ENCODE measurements at regions not wholly inside any gene's neighbourhood (a gene's known extent, or its start where the extent isn't known, plus 50 kb on each side); places are given as distances from the start of the nearest gene placed in this dataset.

DNA sequence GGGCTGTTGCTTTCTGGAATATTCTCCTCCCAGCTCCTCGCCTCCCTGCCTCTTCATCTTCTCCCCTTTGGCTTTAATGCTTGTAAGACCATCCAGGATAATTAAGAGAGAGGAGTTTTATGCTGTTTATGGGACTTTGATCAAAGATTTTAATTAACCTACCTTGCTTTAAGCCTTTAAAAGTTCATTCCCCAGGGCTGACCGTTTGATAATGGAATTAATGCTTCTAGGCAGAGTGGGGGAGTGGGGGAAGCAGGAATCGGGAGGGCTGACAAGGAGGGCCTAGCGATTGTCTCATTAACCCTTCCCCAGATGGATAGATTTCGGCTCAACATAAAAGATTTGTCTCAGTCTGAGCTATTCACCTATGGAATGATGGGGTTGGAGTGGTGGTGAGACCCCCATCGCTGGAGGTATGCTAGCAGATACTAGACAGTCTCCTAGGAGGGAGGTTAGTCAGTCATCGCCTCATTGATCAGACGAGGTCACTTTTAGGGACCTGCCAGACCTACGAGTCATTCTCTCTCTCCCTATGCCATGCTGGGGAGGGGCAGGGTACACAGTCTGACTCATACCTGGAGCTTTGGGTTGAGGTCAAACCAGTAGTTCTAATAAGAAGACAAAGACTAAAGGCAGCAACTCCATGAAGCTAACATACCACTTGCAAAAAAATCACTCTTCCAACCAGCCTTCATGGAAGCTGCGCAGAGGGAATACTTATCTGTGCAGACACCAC is 236.6 kb upstream of the NLRP1 start:
- in situ Hi-C loops (cut with MboI; ENCODE audit: low pct_unique_long_range_greater_than_20kb, low sequenced_read_pairs, unreplicated experiment): no loop called here
- no peak for DNase-seq (ENCODE audit: low spot score)
- TF ChIP-seq, protein P1, sequence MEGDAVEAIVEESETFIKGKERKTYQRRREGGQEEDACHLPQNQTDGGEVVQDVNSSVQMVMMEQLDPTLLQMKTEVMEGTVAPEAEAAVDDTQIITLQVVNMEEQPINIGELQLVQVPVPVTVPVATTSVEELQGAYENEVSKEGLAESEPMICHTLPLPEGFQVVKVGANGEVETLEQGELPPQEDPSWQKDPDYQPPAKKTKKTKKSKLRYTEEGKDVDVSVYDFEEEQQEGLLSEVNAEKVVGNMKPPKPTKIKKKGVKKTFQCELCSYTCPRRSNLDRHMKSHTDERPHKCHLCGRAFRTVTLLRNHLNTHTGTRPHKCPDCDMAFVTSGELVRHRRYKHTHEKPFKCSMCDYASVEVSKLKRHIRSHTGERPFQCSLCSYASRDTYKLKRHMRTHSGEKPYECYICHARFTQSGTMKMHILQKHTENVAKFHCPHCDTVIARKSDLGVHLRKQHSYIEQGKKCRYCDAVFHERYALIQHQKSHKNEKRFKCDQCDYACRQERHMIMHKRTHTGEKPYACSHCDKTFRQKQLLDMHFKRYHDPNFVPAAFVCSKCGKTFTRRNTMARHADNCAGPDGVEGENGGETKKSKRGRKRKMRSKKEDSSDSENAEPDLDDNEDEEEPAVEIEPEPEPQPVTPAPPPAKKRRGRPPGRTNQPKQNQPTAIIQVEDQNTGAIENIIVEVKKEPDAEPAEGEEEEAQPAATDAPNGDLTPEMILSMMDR (IDR thresholded peaks at IDR 0.05; ENCODE audit: extremely low read depth, insufficient read depth, missing control alignments): no peak

DNA sequence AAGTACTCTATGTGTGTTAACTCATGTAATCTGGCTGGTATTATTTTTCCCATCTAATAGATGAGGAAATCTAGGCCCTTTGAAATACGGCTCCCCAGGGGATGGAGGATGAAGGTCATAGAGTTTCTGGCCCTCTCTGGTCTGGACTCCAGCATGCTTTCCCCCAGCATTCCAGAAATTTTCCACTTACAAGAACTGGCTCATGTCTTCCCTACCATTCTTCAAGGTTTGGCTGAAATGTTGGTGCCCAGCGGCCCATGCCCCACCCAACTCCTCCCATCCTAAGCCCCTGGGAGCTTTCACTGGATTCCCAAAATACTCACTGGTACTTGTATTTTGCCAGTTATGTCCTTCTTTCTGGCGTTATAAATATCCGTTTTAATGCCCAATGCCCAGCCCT is 237.5 kb upstream of the NLRP1 start:
- DNase-seq (ENCODE audit: low spot score): no peak
- TF ChIP-seq, protein P1 (IDR thresholded peaks at IDR 0.05; ENCODE audit: extremely low read depth, insufficient read depth, missing control alignments): no peak
- in situ Hi-C loops (cut with MboI; ENCODE audit: low pct_unique_long_range_greater_than_20kb, low sequenced_read_pairs, unreplicated experiment): no loop called here

DNA sequence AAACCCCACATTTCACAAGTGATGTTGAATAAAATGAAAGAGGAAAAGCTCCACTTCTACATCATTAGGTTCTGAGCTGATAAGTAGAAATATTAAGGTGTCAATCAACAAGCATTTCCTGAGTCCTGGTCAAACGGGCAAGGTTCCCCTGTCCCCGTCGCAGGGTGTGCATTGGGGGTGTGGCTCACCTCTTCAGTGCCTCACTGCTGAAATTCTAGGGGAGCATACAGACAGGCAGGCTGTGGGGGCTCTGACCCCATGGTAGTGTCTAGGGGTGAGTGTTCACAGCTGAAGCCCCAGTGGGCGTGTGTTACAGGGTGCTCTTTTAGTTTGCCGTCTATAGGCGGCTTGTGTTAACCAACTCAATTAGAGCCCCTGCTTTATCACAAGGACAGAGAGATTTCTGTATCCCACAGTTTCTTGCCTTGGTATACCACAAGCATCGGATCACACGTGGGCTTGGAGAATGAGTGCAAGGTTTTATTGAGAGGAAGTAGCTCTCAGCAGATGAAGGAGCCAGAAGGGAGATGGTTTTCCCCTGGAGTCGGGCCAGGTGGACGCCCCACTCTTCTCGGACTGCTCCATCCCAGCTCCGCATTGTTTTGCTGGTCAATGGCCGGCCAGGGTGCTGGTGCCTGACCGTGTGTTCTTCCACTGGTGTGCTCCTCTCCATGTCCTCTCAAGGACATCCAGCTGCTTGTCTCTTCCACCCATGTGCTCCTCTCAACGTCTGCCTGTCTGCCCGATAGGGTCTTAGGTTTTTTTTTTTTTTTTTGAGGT is 238.2 kb upstream of the NLRP1 start:
- in situ Hi-C loops (cut with MboI; ENCODE audit: low pct_unique_long_range_greater_than_20kb, low sequenced_read_pairs, unreplicated experiment): no loop called here
- TF ChIP-seq, protein P1 (IDR thresholded peaks at IDR 0.05; ENCODE audit: extremely low read depth, insufficient read depth, missing control alignments): no peak
- no peak for DNase-seq (ENCODE audit: low spot score)

DNA sequence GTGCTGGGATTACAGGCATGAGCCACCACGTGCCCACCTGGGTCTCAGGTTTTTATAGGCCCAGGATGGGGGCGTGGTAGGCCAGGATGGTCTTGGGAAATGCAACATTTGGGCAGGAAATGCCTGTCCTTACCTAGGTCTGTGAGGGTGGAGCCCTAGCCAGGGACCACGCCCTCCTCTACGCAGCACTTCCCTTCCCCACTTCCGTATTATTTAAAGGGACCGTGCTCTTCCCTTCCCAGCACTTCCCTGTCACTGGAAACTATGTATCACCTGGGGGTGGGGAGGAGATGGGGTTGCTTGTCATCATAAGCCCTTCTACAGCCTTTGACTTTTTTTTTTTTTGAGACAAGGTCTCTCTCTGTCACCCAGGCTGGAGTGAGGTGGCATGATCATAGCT is 238.9 kb upstream of the NLRP1 start:
- no peak for DNase-seq (ENCODE audit: low spot score)
- TF ChIP-seq, protein P1 (IDR thresholded peaks at IDR 0.05; ENCODE audit: extremely low read depth, insufficient read depth, missing control alignments): no peak

DNA sequence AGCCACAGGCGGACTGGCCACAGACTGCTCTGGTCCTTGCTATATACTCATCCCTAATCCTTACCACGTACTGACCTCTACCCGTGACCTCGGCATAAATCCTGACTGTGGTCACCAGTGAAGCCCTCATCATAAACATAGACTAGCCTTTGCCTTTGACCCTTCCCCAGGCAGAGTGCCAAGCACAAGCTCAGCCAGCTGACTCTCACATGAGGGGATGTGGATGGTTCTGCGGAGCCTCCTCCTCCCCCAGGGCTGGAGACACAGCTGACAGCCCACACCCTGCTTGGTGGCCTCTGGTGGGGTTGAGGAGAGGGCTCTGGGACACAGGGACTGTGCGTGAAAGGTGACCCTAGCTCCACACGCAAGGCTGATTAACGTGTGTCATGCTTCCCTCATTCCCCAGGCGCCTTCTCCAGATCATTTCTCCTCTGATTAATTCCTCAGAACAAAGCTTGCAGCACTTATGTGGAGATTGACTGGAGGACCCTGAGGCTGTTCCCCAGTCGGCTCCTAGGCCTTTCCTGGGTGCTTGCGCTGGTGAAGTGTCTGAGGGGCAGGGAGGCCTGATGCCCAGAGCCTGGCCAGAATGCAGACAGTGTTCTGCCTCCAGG is 241.5 kb upstream of the NLRP1 start:
- in situ Hi-C loops (cut with MboI; ENCODE audit: low pct_unique_long_range_greater_than_20kb, low sequenced_read_pairs, unreplicated experiment): no loop called here
- TF ChIP-seq, protein P1 (IDR thresholded peaks at IDR 0.05; ENCODE audit: extremely low read depth, insufficient read depth, missing control alignments): no peak
- no peak for DNase-seq (ENCODE audit: low spot score)

More for the DNA sequence above, 238.9 kb upstream of the NLRP1 start:
- in situ Hi-C loops (cut with MboI; ENCODE audit: low pct_unique_long_range_greater_than_20kb, low sequenced_read_pairs, unreplicated experiment): no loop called here

DNA sequence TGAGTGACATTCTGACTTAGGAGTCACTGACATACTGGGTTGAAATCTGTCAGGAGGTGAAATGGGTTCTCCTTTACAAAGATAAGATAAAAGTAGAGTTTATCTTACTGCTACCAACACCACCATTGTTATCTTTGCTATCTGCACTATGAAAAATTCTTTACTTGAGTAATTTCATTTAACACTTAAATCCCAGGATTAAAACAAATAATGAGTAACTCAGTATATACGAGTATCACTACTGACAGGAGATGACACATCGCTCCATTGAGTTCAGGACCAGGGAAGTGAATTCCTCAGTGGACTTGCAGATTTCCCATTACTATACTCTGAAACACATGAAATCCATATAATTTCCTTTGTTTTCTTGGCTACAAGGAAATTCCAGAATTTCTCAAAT is 242.1 kb upstream of the NLRP1 start:
- no peak for DNase-seq (ENCODE audit: low spot score)
- in situ Hi-C loops (cut with MboI; ENCODE audit: low pct_unique_long_range_greater_than_20kb, low sequenced_read_pairs, unreplicated experiment): no loop called here
- TF ChIP-seq, protein P1 (IDR thresholded peaks at IDR 0.05; ENCODE audit: extremely low read depth, insufficient read depth, missing control alignments): no peak

Data from GM13977 (cell line).